Activated naive CD8-positive, alpha-beta T cell (primary cell): ENCODE measurements at regions not wholly inside any gene's neighbourhood (a gene's known extent, or its start where the extent isn't known, plus 50 kb on each side); places are given as distances from the start of the nearest gene placed in this dataset.

Source experiments
- H3K27ac Mint-ChIP-seq: one replicate; pipeline ENCODE4 v1.8.0; 2021; ENCODE audit warnings: mixed read lengths
- H3K27me3 Mint-ChIP-seq: one replicate; pipeline ENCODE4 v1.8.0; 2021; ENCODE audit warnings: mixed read lengths
- H3K36me3 Mint-ChIP-seq: one replicate; pipeline ENCODE4 v1.8.0; 2021; ENCODE audit warnings: mixed read lengths
- H3K4me1 Mint-ChIP-seq: one replicate; pipeline ENCODE4 v1.8.0; 2021; ENCODE audit warnings: low read depth, mixed read lengths
- H3K4me3 Mint-ChIP-seq: one replicate; pipeline ENCODE4 v1.8.0; 2021; ENCODE audit warnings: mild to moderate bottlenecking, mixed read lengths
- H3K9me3 Mint-ChIP-seq: one replicate; pipeline ENCODE4 v1.8.0; 2021; ENCODE audit warnings: low read depth, mixed read lengths

GRCh38 chr2:234287650-234288049 is 209.2 kb downstream of the ARL4C start:
- Mint-ChIP-seq H3K9me3 (no peaks in the 10 kb centered on the region), H3K27me3 (no peaks in the 10 kb centered on the region), H3K36me3 (no peaks in the 10 kb centered on the region), H3K27ac (no peak overlapping the region), H3K4me3 (no peak overlapping the region), H3K4me1 (peaks cover 52% of the 10 kb centered on the region)

GRCh38 chr2:234286956-234287355 is 209.9 kb downstream of the ARL4C start:
- H3K27ac Mint-ChIP-seq = no peak overlapping the region
- no peak overlapping the region for H3K4me3 Mint-ChIP-seq
- no peaks in the 10 kb centered on the region for H3K36me3 Mint-ChIP-seq
- peaks cover 45% of the 10 kb centered on the region for H3K4me1 Mint-ChIP-seq
- H3K27me3 Mint-ChIP-seq = no peaks in the 10 kb centered on the region
- no peaks in the 10 kb centered on the region for H3K9me3 Mint-ChIP-seq

GRCh38 chr2:234286118-234286598 is 210.7 kb downstream of the ARL4C start:
- H3K9me3 Mint-ChIP-seq = no peaks in the 10 kb centered on the region
- H3K36me3 Mint-ChIP-seq = no peaks in the 10 kb centered on the region
- H3K4me3 Mint-ChIP-seq = no peak overlapping the region
- peaks cover 38% of the 10 kb centered on the region for H3K4me1 Mint-ChIP-seq
- no peaks in the 10 kb centered on the region for H3K27me3 Mint-ChIP-seq
- H3K27ac Mint-ChIP-seq = peak overlapping the region; percentile 51

GRCh38 chr2:234285541-234285940 is 211.3 kb downstream of the ARL4C start:
- Mint-ChIP-seq H3K4me3 (no peak overlapping the region), H3K4me1 (peaks cover 35% of the 10 kb centered on the region), H3K9me3 (no peaks in the 10 kb centered on the region), H3K27ac (no peak overlapping the region), H3K27me3 (no peaks in the 10 kb centered on the region), H3K36me3 (no peaks in the 10 kb centered on the region)

- H3K9me3 Mint-ChIP-seq = peaks cover 5% of the 10 kb centered on the region
- H3K36me3 Mint-ChIP-seq = no peaks in the 10 kb centered on the region
- H3K4me1 Mint-ChIP-seq = peaks cover 32% of the 10 kb centered on the region
- H3K27me3 Mint-ChIP-seq = no peaks in the 10 kb centered on the region
- no peak overlapping the region for H3K4me3 Mint-ChIP-seq
- H3K27ac Mint-ChIP-seq = peak overlapping the region; percentile 70
Observed at GRCh38 chr2:234279637-234280036, 217.2 kb downstream of the ARL4C start.

GRCh38 chr2:234278556-234279255 is 218.2 kb downstream of the ARL4C start:
- H3K4me3 Mint-ChIP-seq = peak overlapping the region; percentile 18

GRCh38 chr2:234275515-234275914 is 221.4 kb downstream of the ARL4C start:
- Mint-ChIP-seq H3K4me1 (peaks cover 61% of the 10 kb centered on the region), H3K36me3 (peaks cover 4% of the 10 kb centered on the region), H3K9me3 (peaks cover 5% of the 10 kb centered on the region), H3K27ac (no peak overlapping the region), H3K27me3 (no peaks in the 10 kb centered on the region), H3K4me3 (no peak overlapping the region)

More at GRCh38 chr2:234278556-234279255, 218.2 kb downstream of the ARL4C start:
- Mint-ChIP-seq H3K27me3 (no peaks in the 10 kb centered on the region), H3K36me3 (peaks cover 4% of the 10 kb centered on the region), H3K4me1 (peaks cover 41% of the 10 kb centered on the region), H3K9me3 (peaks cover 5% of the 10 kb centered on the region), H3K27ac (peak overlapping the region; percentile 70)

GRCh38 chr2:234273887-234274584 is 222.8 kb downstream of the ARL4C start:
- Mint-ChIP-seq H3K27ac (peak overlapping the region; percentile 83), H3K4me1 (peaks cover 57% of the 10 kb centered on the region), H3K9me3 (peaks cover 1% of the 10 kb centered on the region), H3K36me3 (peaks cover 4% of the 10 kb centered on the region), H3K4me3 (peak overlapping the region; percentile 42), H3K27me3 (no peaks in the 10 kb centered on the region)

- Mint-ChIP-seq H3K9me3 (no peaks in the 10 kb centered on the region), H3K36me3 (peaks cover 4% of the 10 kb centered on the region), H3K27me3 (no peaks in the 10 kb centered on the region), H3K4me3 (peak overlapping the region; percentile 6), H3K27ac (peak overlapping the region; percentile 69), H3K4me1 (peaks cover 47% of the 10 kb centered on the region)
Observed at GRCh38 chr2:234272069-234272850, 221.8 kb downstream of the SPP2 start.

GRCh38 chr2:234271338-234271737 is 220.8 kb downstream of the SPP2 start:
- H3K36me3 Mint-ChIP-seq = peaks cover 4% of the 10 kb centered on the region
- H3K27ac Mint-ChIP-seq = no peak overlapping the region
- no peak overlapping the region for H3K4me3 Mint-ChIP-seq
- peaks cover 49% of the 10 kb centered on the region for H3K4me1 Mint-ChIP-seq
- H3K9me3 Mint-ChIP-seq = no peaks in the 10 kb centered on the region
- H3K27me3 Mint-ChIP-seq = no peaks in the 10 kb centered on the region

GRCh38 chr2:234269769-234270204 is 219.3 kb downstream of the SPP2 start:
- no peak overlapping the region for H3K27ac Mint-ChIP-seq
- H3K36me3 Mint-ChIP-seq = peaks cover 4% of the 10 kb centered on the region
- no peak overlapping the region for H3K4me3 Mint-ChIP-seq
- no peaks in the 10 kb centered on the region for H3K9me3 Mint-ChIP-seq
- H3K4me1 Mint-ChIP-seq = peaks cover 42% of the 10 kb centered on the region
- H3K27me3 Mint-ChIP-seq = no peaks in the 10 kb centered on the region

- Mint-ChIP-seq H3K4me1 (peaks cover 23% of the 10 kb centered on the region), H3K4me3 (no peak overlapping the region), H3K27me3 (no peaks in the 10 kb centered on the region), H3K36me3 (no peaks in the 10 kb centered on the region), H3K9me3 (no peaks in the 10 kb centered on the region), H3K27ac (no peak overlapping the region)
Observed at GRCh38 chr2:234267534-234267933, 217.0 kb downstream of the SPP2 start.

- Mint-ChIP-seq H3K36me3 (no peaks in the 10 kb centered on the region), H3K27ac (no peak overlapping the region), H3K4me1 (peaks cover 17% of the 10 kb centered on the region), H3K9me3 (no peaks in the 10 kb centered on the region), H3K4me3 (no peak overlapping the region), H3K27me3 (no peaks in the 10 kb centered on the region)
Observed at GRCh38 chr2:234266952-234267351, 216.4 kb downstream of the SPP2 start.

- Mint-ChIP-seq H3K4me1 (peaks cover 10% of the 10 kb centered on the region), H3K27me3 (no peaks in the 10 kb centered on the region), H3K9me3 (no peaks in the 10 kb centered on the region), H3K27ac (no peak overlapping the region), H3K4me3 (no peak overlapping the region), H3K36me3 (no peaks in the 10 kb centered on the region)
Observed at GRCh38 chr2:234265206-234265605, 214.7 kb downstream of the SPP2 start.

- no peaks in the 10 kb centered on the region for H3K36me3 Mint-ChIP-seq
- no peaks in the 10 kb centered on the region for H3K9me3 Mint-ChIP-seq
- H3K4me1 Mint-ChIP-seq = peaks cover 10% of the 10 kb centered on the region
- H3K27me3 Mint-ChIP-seq = no peaks in the 10 kb centered on the region
- H3K4me3 Mint-ChIP-seq = no peak overlapping the region
- H3K27ac Mint-ChIP-seq = no peak overlapping the region
Observed at GRCh38 chr2:234261736-234262135, 211.2 kb downstream of the SPP2 start.
